ENCODE measurements at regions not wholly inside any gene's neighbourhood (a gene's known extent, or its start where the extent isn't known, plus 50 kb on each side); places are given as distances from the start of the nearest gene placed in this dataset.

- no peak overlapping the region for H3K4me3 ChIP-seq (ENCODE audit: control insufficient read depth, low read depth, low read length)
- DNase-seq (ENCODE audit: low read depth), result no peak
- TF ChIP-seq, protein P1, sequence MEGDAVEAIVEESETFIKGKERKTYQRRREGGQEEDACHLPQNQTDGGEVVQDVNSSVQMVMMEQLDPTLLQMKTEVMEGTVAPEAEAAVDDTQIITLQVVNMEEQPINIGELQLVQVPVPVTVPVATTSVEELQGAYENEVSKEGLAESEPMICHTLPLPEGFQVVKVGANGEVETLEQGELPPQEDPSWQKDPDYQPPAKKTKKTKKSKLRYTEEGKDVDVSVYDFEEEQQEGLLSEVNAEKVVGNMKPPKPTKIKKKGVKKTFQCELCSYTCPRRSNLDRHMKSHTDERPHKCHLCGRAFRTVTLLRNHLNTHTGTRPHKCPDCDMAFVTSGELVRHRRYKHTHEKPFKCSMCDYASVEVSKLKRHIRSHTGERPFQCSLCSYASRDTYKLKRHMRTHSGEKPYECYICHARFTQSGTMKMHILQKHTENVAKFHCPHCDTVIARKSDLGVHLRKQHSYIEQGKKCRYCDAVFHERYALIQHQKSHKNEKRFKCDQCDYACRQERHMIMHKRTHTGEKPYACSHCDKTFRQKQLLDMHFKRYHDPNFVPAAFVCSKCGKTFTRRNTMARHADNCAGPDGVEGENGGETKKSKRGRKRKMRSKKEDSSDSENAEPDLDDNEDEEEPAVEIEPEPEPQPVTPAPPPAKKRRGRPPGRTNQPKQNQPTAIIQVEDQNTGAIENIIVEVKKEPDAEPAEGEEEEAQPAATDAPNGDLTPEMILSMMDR (IDR thresholded peaks at IDR 0.05; ENCODE audit: control insufficient read depth, insufficient read depth, low read depth, low read length, missing control alignments), result no peak
These were observed 95.6 kb downstream of the CHST1 start for GRCh38 chr11:45569776-45570175.

GRCh38 chr11:45568049-45568448 lies 97.4 kb downstream of the CHST1 start:
- DNase-seq (ENCODE audit: low read depth), result no peak
- H3K4me3 ChIP-seq (ENCODE audit: control insufficient read depth, low read depth, low read length), result no peak overlapping the region
- TF ChIP-seq, protein P1 (IDR thresholded peaks at IDR 0.05; ENCODE audit: control insufficient read depth, insufficient read depth, low read depth, low read length, missing control alignments), result no peak

DNA sequence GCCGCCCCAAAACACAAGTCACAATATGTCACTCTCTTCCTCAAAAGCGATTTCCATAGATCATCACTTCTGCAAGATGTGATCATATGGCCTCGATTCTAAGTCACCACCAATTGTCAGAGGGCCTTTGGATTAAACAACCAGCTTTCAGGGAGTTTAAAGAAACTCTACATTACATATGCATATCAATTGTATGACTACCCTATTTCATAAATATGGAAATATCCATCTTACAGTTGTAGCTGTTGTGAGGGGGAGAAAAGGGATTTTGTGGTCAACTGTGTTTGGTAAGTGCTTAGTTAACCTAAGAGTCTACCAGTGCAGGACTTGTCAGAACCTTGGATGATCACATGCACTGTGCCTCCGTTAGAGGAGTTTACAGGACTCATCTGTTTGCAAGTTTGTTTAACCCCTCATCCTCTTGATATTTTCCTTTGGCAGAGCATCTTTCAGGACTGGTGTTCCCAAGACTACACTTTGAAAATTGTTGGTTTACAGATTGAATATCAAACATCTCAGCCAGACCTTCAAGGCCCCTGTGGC lies 99.9 kb downstream of the CHST1 start:
- H3K4me3 ChIP-seq (ENCODE audit: control insufficient read depth, low read depth, low read length), result no peak overlapping the region
- DNase-seq (ENCODE audit: low read depth), result no peak
- TF ChIP-seq, protein P1 (IDR thresholded peaks at IDR 0.05; ENCODE audit: control insufficient read depth, insufficient read depth, low read depth, low read length, missing control alignments), result no peak

DNA sequence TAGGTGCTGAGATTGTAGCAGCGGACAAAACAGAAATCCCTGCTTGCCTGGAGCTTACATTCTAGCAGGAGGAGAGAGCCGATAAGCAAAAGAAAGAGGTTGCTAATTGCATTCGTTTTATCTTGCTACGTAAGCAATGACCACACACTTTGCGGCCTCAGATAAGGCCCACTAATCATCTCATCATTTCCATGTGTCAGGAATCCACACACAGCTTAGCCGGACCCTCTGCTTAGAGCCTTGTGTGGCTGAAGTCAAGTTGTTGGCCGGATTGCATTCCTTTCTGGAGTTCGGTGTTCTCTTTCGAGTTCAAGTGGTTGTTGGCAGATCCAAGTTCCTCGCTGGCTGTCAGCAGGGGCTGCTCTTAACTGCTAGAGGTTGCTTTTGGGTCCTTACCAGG lies 101.6 kb downstream of the CHST1 start:
- TF ChIP-seq, protein P1 (IDR thresholded peaks at IDR 0.05; ENCODE audit: control insufficient read depth, insufficient read depth, low read depth, low read length, missing control alignments), result no peak
- DNase-seq (ENCODE audit: low read depth), result no peak
- no peak overlapping the region for H3K4me3 ChIP-seq (ENCODE audit: control insufficient read depth, low read depth, low read length)

- TF ChIP-seq, protein P1 (IDR thresholded peaks at IDR 0.05; ENCODE audit: control insufficient read depth, insufficient read depth, low read depth, low read length, missing control alignments), result no peak
- DNase-seq (ENCODE audit: low read depth), result no peak
- H3K4me3 ChIP-seq (ENCODE audit: control insufficient read depth, low read depth, low read length), result no peak overlapping the region
These were observed 102.3 kb downstream of the CHST1 start for GRCh38 chr11:45563171-45563570.

- DNase-seq (ENCODE audit: low read depth), result no peak
- no peak overlapping the region for H3K4me3 ChIP-seq (ENCODE audit: control insufficient read depth, low read depth, low read length)
- TF ChIP-seq, protein P1 (IDR thresholded peaks at IDR 0.05; ENCODE audit: control insufficient read depth, insufficient read depth, low read depth, low read length, missing control alignments), result no peak
These were observed 104.5 kb downstream of the CHST1 start for GRCh38 chr11:45560913-45561281.

All from AG09309 (cell line).